H1 (cell line): ENCODE measurements at regions not wholly inside any gene's neighbourhood (a gene's known extent, or its start where the extent isn't known, plus 50 kb on each side); places are given as distances from the start of the nearest gene placed in this dataset.
A peak's percentile ranks its signal among the peaks of the same experiment; 100 is the strongest.

ENCODE experiments used
- CTBP2 ChIP-seq: IDR thresholded peaks from 2 replicates; pipeline ENCODE4 v1.7.0; 2011; ENCODE audit warnings: borderline replicate concordance, mild to moderate bottlenecking, moderate library complexity, mixed read lengths, low read length; ENCODE audit not compliant: insufficient read depth, insufficient read length
- CTCF ChIP-seq, 3 experiments: IDR thresholded peaks; 1 replicate in 2 of 3; 2 replicates in 1 of 3; pipeline versions ENCODE4 v1.5.1 to v1.6.1; 2011; ENCODE audit warnings: low read length in 3 of 3, mild to moderate bottlenecking in 3 of 3, inconsistent platforms in 2 of 3, low read depth in 1 of 3, moderate library complexity in 1 of 3; ENCODE audit not compliant: insufficient read depth in 1 of 3; ENCODE audit errors: control extremely low read depth in 1 of 3
- EP300 ChIP-seq, 2 experiments: IDR thresholded peaks; 1 replicate in 1 of 2; 2 replicates in 1 of 2; pipeline ENCODE4 v1.6.1; 2011 to 2012; ENCODE audit warnings: low read depth in 2 of 2, low read length in 2 of 2, mild to moderate bottlenecking in 2 of 2, borderline replicate concordance in 1 of 2, inconsistent platforms in 1 of 2, moderate library complexity in 1 of 2
- GTF2F1 ChIP-seq: IDR thresholded peaks from 2 replicates; pipeline ENCODE4 v1.6.1; 2012; ENCODE audit warnings: low read depth, low read length, improper control_type of control experiment, borderline replicate concordance
- HDAC2 ChIP-seq, 2 experiments: fragments of 300-600 bp in 1 of 2; sonication (generic) in 1 of 2; IDR thresholded peaks; 2 replicates each; pipeline ENCODE4 v1.6.1; 2011 to 2012; ENCODE audit warnings: low read depth in 2 of 2, low read length in 2 of 2, mild to moderate bottlenecking in 2 of 2, moderate library complexity in 2 of 2, borderline replicate concordance in 1 of 2, inconsistent platforms in 1 of 2
- POLR2A ChIP-seq, 2 experiments: IDR thresholded peaks; 1 replicate in 1 of 2; 2 replicates in 1 of 2; pipeline ENCODE4 v1.6.1; 2011; ENCODE audit warnings: low read depth in 2 of 2, low read length in 2 of 2, mild to moderate bottlenecking in 2 of 2; ENCODE audit errors: control extremely low read depth in 1 of 2
- RBBP5 ChIP-seq: IDR thresholded peaks from 2 replicates; pipeline ENCODE4 v1.7.1; 2012; ENCODE audit warnings: low read depth, mild to moderate bottlenecking, inconsistent platforms, low read length, moderate library complexity, borderline replicate concordance
- SUZ12 ChIP-seq: fragments of 200-600 bp; sonication (generic); IDR thresholded peaks from 2 replicates; pipeline ENCODE4 v1.6.1; 2012; ENCODE audit warnings: mild to moderate bottlenecking, inconsistent platforms, low read length, moderate library complexity, mixed read lengths
- TAF1 ChIP-seq: IDR thresholded peaks from 2 replicates; pipeline ENCODE4 v1.6.1; 2011; ENCODE audit warnings: mild to moderate bottlenecking, low read depth, low read length

DNA sequence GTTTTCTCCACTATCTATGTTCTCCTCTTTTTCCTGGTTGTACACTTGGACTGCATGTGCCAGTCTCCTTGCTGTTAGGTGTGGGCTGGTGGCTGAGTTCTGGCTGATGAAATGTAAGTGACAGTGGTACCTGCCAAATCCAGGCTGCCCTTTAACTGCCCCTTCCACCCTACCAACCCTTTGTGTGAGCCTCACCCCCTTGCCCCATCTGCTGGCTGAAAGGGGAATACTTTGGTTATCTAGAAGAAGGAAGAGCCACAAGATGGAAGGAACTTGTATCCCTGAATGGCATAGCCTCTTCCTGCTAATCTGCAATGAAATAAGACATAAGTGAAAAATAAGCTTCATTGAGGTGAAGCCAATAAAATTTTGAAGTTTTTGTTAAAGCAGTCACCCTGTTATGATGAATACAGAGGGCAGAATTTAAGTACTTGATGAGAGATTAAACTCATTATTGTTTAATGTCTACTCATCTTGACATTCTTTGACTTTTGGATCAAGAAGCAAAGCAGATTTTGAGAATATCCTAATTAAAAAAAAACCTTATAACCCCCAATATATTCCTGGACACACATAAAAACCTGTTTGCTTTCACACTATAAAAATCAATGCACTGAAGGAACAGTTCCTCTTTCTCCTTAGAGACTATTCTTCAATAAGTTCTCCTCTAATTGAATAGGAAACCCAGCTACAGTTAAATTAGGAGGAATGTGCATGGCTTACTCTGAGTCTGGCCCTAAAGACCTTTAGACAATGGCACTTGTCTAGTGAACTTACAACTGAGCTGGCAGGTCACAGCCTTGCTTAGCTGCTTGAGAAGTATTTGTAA is 262.6 kb upstream of the BTG1 start (continued):
- TF ChIP-seq HDAC2 (IDR thresholded peaks at IDR 0.05; ENCODE audit: borderline replicate concordance in 1 of 2, low read depth in 2 of 2, low read length in 2 of 2), result no peak
- TF ChIP-seq RBBP5, result no peak
- TF ChIP-seq CTBP2, result no peak
- no peak for TF ChIP-seq SUZ12
- no peak for TF ChIP-seq TAF1
- peak; percentile 50 to 68 (median 56) for TF ChIP-seq CTCF (IDR thresholded peaks at IDR 0.05; ENCODE audit: control extremely low read depth in 1 of 3, insufficient read depth in 1 of 3, low read depth in 1 of 3, low read length in 3 of 3)
- TF ChIP-seq GTF2F1, result no peak
- TF ChIP-seq EP300 (IDR thresholded peaks at IDR 0.05; ENCODE audit: borderline replicate concordance in 1 of 2, low read depth in 2 of 2, low read length in 2 of 2), result no peak
- no peak for TF ChIP-seq POLR2A (IDR thresholded peaks at IDR 0.05; ENCODE audit: control extremely low read depth in 1 of 2, low read depth in 2 of 2, low read length in 2 of 2)
